Stimulated activated naive CD4-positive, alpha-beta T cell (primary cell): ENCODE measurements at regions not wholly inside any gene's neighbourhood (a gene's known extent, or its start where the extent isn't known, plus 50 kb on each side); places are given as distances from the start of the nearest gene placed in this dataset.
"Not testable (repeated sequence)": the region's sequence is repeated elsewhere in the genome, so short reads cannot be mapped to it uniquely, and the experiment has no call there.

Experiments used
- DNase-seq, 6 experiments: peaks; one replicate each; lab custom pipeline; 2025; lab: John Stamatoyannopoulos, UW

GRCh38 chr4:149203256-149204001, 612.2 kb downstream of the IQCM start:
- DNase-seq = no peak

GRCh38 chr4:149202117-149202516, 613.5 kb downstream of the IQCM start:
- DNase-seq = no peak

GRCh38 chr4:149199594-149199993, 616.0 kb downstream of the IQCM start:
- no peak for DNase-seq

- no peak for DNase-seq
Measured at GRCh38 chr4:149194061-149194460, 621.6 kb downstream of the IQCM start.

GRCh38 chr4:149187726-149188125, 627.9 kb downstream of the IQCM start:
- no peak for DNase-seq

GRCh38 chr4:149183638-149184037, 632.0 kb downstream of the IQCM start:
- no peak for DNase-seq

GRCh38 chr4:149181459-149181858, 634.2 kb downstream of the IQCM start:
- not testable (repeated sequence) for DNase-seq

GRCh38 chr4:149176039-149176438, 639.6 kb downstream of the IQCM start:
- DNase-seq = peak in 1 of 6 experiments; percentile 0

GRCh38 chr4:149175549-149175948, 640.1 kb downstream of the IQCM start:
- DNase-seq = no peak

GRCh38 chr4:149173241-149174013, 642.2 kb downstream of the IQCM start:
- DNase-seq = no peak

- DNase-seq = no peak
Measured at GRCh38 chr4:149168645-149169044, 647.0 kb downstream of the IQCM start.

- DNase-seq = no peak
Measured at GRCh38 chr4:149166876-149167275, 648.8 kb downstream of the IQCM start.

GRCh38 chr4:149166365-149166764, 649.3 kb downstream of the IQCM start:
- DNase-seq = no peak

GRCh38 chr4:149164282-149164681, 651.4 kb downstream of the IQCM start:
- no peak for DNase-seq

- no peak for DNase-seq
Measured at GRCh38 chr4:149161247-149161646, 654.4 kb downstream of the IQCM start.

- DNase-seq = no peak
Measured at GRCh38 chr4:149160370-149160769, 655.3 kb downstream of the IQCM start.

GRCh38 chr4:149158817-149159216, 656.8 kb downstream of the IQCM start:
- DNase-seq = no peak

- no peak for DNase-seq
Measured at GRCh38 chr4:149145803-149146202, 669.8 kb downstream of the IQCM start.

GRCh38 chr4:149144060-149144459, 671.6 kb downstream of the IQCM start:
- DNase-seq = no peak

- DNase-seq = no peak
Measured at GRCh38 chr4:149141391-149141790, 674.3 kb downstream of the IQCM start.

GRCh38 chr4:149140841-149141240, 674.8 kb downstream of the IQCM start:
- no peak for DNase-seq

- DNase-seq = no peak
Measured at GRCh38 chr4:149136951-149137620, 678.6 kb downstream of the IQCM start.

GRCh38 chr4:149135062-149135461, 680.6 kb downstream of the IQCM start:
- no peak for DNase-seq
